HG02759 (cell line): ENCODE measurements at regions not wholly inside any gene's neighbourhood (a gene's known extent, or its start where the extent isn't known, plus 50 kb on each side); places are given as distances from the start of the nearest gene placed in this dataset.

Source experiments
- ATAC-seq: cut with Tn5 transposase; IDR thresholded peaks from one replicate; pipeline ENCODE4 v1.9.1; 2021; ENCODE audit warnings: mild to moderate bottlenecking, moderate library complexity; ENCODE audit not compliant: unreplicated experiment

DNA sequence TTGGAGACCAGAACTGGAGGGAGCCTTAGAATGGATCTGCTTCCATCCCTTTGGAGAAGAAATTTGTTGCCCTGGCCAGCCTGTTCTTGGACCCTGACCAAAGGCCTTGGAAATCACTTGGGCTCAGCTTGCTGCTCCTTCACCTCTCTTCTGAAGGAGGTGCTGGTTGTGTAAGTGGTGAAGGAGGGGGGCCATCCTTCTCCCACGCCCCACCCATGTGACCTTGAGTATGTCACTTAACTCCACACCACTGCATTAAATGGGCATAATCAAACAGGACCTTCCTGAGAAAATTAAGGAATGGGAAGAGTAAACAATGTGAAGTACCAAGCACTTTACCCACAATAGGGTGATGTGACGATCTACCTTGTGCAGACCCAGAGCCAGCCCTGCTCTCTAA, 68.3 kb upstream of the GJB5 start:
- no peak for ATAC-seq

DNA sequence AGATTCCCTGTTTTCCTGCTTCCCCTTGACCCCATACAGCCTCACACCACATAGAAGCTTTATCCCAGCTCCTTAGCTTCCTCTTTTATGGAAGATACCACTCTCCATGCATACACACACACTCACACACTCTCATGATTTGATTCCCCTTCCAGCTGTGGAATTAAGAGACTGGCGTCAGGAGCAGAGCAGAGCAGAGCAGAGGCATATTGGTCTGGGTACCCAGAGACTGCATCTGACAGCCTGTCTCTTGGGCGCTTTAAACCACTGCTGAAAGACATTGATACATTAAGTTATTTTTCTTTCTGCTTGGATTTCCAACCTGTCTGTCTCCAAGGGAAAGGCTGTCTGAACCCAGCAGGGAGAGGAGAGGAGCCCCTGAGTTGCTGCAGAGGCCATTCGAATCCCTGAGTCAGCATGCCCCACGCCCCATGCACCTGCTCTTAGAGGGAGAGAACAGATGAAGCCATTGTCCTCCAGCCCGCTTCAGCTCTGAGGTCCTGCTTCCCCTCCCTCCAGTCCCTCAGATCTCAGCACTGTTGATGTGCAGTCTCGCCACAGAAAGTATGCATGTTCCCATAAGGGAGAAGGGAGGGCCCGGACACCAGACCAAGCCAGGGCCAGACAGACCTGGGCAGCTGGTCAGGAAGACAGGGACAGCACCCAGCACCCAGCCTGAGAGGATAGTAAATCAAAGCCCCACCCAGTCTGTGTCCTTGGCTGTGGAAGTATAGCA, 66.7 kb upstream of the GJB5 start:
- no peak for ATAC-seq

DNA sequence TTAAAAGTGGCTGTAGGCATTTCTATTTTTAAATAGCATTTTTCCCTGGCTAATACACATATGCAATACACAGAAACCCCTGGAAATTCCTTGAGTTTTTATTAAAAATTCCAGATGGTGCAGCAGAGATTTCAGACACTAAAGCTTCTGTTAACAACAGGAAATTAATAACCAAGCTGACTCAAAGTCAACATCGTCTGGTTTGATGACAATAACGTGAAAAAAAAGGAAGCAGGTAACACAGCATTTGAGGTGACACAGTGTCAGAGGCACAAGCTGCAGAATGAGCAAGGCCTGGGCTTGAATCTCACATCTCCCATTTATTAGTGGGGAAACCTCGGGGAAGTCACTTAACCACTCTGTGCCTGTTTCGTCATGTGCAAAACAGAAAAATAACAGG, 64.6 kb upstream of the GJB5 start:
- ATAC-seq: no peak

DNA sequence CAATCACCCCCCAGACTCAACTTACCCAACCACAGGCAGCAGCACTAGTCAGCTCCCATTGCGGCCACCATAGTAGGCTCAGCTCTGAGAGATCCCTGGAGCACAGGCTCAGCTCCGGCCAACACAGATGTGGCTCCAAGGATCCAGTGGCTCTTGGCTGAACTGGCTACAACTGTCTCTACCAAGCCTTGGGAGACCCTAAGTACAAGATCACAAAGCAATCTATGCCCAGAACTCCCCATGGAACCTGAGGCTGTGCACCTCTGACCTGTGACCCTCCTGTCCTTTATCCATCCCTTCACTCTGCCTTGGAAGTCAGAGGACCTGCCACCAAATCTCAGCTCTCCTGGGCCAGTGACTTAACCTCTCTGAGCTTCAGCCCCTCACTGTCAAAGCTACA, 61.8 kb upstream of the GJB5 start:
- no peak for ATAC-seq

DNA sequence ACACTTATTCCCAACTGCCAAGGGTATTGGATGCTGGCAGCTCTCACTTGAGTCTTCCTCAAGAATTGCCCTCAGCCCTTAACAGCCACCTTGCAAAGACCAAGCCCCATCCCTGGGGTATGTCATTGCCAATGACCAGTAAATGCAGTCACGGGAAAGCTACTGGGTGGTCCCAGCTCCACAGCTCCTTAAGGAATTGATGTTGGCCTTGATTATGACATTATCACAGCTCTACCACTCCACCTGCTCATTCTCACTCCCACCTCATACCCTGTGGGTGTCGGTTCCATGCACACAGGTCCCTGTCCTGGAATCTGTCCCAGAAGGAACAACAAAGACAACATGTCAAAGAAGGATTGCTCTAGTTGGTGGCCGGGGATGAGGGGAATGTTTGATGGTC, 60.5 kb upstream of the GJB5 start:
- no peak for ATAC-seq

DNA sequence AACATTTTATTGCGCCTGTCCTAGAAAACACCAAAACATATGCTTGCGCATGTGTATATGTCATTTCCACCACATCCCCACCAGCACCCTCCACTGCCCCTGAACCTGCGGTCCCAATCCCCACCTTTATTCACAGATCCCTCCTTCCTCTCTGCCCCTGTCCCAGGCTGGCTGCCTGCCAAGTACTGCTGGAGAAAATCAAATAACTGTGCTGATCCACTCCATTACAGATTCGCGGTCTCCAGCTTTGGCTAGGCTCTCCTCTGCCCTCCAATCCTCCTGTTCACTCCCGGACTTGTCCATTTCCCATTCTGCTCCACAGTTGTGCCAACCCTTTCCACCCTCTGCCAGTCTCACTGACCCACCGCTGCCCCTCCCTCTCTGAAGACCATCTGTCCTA, 59.3 kb upstream of the GJB5 start:
- no peak for ATAC-seq

DNA sequence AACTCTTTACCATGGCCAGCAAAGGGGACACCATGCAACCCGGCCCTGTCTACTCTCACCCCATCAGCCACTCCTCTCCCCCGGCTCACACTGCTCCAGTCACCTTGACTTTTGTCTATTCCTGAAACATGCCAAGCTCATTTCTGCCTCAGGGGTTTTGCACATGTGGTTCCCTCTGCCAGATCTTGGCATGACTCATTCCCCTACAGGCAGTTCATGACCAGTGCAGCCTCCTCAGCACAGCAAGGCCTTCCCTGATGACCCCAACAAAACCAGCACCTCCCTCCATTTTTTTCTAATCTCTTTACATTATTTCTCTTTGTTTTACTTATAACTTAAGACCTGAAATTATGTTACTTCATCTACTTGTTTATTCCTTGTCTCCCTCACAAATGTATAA, 58.6 kb upstream of the GJB5 start:
- no peak for ATAC-seq

DNA sequence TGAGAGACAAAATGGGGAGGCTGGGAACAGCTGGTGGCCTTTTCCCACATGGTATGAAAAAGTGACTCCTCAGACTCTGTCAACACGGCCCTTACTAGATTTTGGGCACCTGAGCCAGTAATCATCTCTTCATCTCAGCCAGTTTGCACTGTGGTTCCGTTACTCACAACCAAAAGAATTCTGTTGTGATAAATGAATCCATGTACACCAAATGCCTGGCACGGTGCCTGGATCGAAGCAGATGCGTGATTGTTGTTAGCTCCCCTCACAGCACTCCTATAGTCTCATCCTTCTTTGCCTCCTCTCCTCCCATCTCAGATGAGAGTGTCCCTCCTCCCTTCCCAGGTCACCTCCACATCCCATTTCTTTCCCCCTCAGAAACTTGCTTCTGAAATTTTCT, 57.9 kb upstream of the GJB5 start:
- no peak for ATAC-seq

DNA sequence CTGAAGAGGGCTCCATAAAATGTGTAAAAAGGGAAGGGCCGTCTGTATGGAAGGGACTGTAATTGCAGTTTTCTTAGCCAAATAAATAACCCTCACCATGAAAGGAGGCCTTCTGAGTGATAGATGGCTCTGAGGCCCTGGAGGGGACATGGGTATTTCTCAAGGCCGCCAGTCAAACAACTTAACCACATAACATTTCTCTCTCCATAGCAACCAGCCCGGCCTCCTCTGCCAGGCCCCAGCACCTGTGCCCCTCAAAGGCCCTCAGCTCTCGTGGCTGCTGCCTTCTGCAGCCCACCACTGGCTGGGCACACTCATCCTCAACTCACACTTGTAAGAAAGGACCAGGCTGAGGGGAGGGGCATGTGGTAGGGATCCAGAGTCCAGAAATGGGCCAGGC, 57.0 kb upstream of the GJB5 start:
- ATAC-seq: no peak

DNA sequence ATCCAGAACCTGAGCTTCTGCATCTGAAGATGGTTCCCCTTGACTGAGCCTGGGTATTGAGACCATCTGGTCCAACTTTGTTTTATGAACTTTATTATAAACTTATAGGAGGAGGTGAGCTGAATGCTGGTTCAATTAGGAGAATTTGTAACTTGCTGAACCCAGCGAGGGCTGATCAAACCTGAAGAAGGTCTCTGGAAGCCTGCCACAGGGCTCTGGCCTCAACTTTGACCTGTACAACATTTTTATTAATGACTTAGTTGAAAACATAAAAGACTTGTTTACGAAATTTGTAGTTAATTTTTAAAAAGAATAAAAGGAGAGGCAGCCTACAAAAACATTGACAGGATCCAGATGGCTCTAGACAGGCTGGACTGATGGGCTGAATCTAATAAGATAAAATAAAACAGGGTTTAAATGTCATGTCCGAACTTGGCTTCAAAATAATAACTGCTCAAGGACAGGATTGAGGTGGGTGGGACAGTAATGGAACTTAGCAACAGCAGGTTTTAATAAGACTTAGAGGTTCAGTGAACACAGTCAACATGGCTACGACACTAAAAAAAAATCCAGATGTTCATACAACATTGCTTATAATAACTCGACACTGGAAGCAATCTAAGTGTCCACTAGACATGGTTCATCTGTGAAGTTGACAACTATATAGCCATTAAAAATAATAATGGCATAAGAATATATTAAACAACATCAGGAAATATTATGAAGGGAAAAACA, 53.4 kb upstream of the GJB5 start:
- no peak for ATAC-seq
